Transverse colon (tissue), 4 donors: ENCODE measurements at regions not wholly inside any gene's neighbourhood (a gene's known extent, or its start where the extent isn't known, plus 50 kb on each side); places are given as distances from the start of the nearest gene placed in this dataset.

ENCODE experiments used
- DNase-seq: peaks from one replicate; pipeline ENCODE4 v3.0.0-alpha.2; 2019
- H3K27ac ChIP-seq, 4 donors: fragments of 200-600 bp; sonication (generic); 2 replicates each; pipeline ENCODE4 v1.5.1; 2016 to 2018; ENCODE audit warnings: inconsistent platforms in 4 of 4
- H3K27me3 ChIP-seq: fragments of 200-600 bp; sonication (generic); 2 replicates; pipeline ENCODE4 v1.5.1; 2017; ENCODE audit warnings: inconsistent platforms
- H3K36me3 ChIP-seq, 4 donors: fragments of 200-600 bp; sonication (generic); 2 replicates each; pipeline ENCODE4 v1.5.1; 2017 to 2019; ENCODE audit warnings: inconsistent platforms in 4 of 4
- H3K4me1 ChIP-seq, 4 donors: fragments of 200-600 bp; sonication (generic); 2 replicates each; pipeline ENCODE4 v1.5.1; 2017 to 2020; ENCODE audit warnings: inconsistent platforms in 4 of 4
- H3K4me3 ChIP-seq, 4 donors: fragments of 200-600 bp; sonication (generic); 1 replicate in 1 of 4; 2 replicates in 3 of 4; pipeline versions ENCODE4 v1.5.1 to v1.6.1; 2017 to 2019; ENCODE audit warnings: inconsistent platforms in 4 of 4
- H3K9me3 ChIP-seq, 2 donors: fragments of 200-600 bp; sonication (generic); 2 replicates each; pipeline ENCODE4 v1.5.1; 2017 to 2019; ENCODE audit warnings: inconsistent platforms in 2 of 2
- EP300 ChIP-seq: sonication (generic); formaldehyde crosslinking; IDR thresholded peaks from one replicate; pipeline ENCODE4 v1.6.1; 2017; ENCODE audit warnings: antibody characterized with exemption, low read depth
- POLR2A ChIP-seq: fragments of 450-650 bp; IDR thresholded peaks from one replicate; pipeline ENCODE4 v1.6.1; 2016; ENCODE audit warnings: antibody characterized with exemption, mild to moderate bottlenecking, moderate library complexity
- POLR2AphosphoS5 ChIP-seq, 3 donors: sonication (generic); formaldehyde crosslinking; IDR thresholded peaks; one replicate each; pipeline ENCODE4 v1.6.1; 2016; ENCODE audit warnings: antibody characterized with exemption in 3 of 3
- WGBS, 2 donors: methylation state at CpG; one replicate each; pipeline ENCODE4 v1.1.5; 2018; ENCODE audit warnings: low coverage in 1 of 2; 5-methylcytosine and 5-hydroxymethylcytosine counted together
- in situ Hi-C, 4 donors: fragments of 200-750 bp; cut with MboI; loops; one replicate each; pipeline versions ENCODE4 v1.15.0 to v1.15.1; 2017; ENCODE audit warnings: low sequenced_read_pairs in 3 of 4, low pct_ligation_motif_present in 1 of 4, low pct_unique_long_range_greater_than_20kb in 1 of 4
- intact Hi-C: fragments of 100-400 bp; cut with DNase I; formaldehyde crosslinking; loops from one replicate; pipeline ENCODE4 v1.15.1; 2023; ENCODE audit warnings: low total_unique reads
- TF ChIP-seq, protein P1 (sequence below), 5 experiments: fragments of 200-600 bp in 3 of 5; fragments of 450-650 bp in 2 of 5; sonication (generic) in 3 of 5; IDR thresholded peaks; 1 replicate in 2 of 5; 2 replicates in 3 of 5; pipeline ENCODE4 v1.5.1; 2016 to 2017; ENCODE audit warnings: antibody characterized with exemption in 5 of 5, inconsistent platforms in 3 of 5, mild to moderate bottlenecking in 2 of 5, moderate library complexity in 1 of 5

DNA sequence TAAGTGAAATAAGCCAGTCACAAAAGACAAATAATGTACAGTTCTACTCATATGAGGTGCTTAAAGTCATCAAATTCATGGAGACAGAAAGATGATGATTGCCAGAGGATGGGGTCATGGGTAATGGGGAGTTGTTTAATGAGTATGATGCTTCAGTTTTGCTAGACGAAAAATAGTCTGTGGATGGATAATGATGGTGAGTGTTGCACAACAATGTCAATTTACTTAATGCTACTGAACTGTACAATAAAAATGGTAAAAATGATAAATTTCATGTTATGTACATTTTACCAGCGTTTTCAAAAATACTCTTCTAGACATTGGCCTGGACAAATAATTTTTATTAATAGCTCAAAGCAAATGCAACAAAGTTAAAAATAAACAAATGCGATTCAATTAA, 118.5 kb upstream of the KYNU start:
- Histone ChIP-seq H3K36me3 (no peaks in the 10 kb centered on the region), H3K27me3 (no peaks in the 10 kb centered on the region), H3K27ac (no peak overlapping the region), H3K4me1 (no peaks in the 10 kb centered on the region), H3K4me3 (no peak overlapping the region), H3K9me3 (no peaks in the 10 kb centered on the region)
- no peak for DNase-seq
- in situ Hi-C loops (no loop called here), intact Hi-C loops (no loop called here)
- WGBS, 2 donors: 72 to 73% methylated on average over 3 of the region's 3 CpGs
- TF ChIP-seq, protein P1, sequence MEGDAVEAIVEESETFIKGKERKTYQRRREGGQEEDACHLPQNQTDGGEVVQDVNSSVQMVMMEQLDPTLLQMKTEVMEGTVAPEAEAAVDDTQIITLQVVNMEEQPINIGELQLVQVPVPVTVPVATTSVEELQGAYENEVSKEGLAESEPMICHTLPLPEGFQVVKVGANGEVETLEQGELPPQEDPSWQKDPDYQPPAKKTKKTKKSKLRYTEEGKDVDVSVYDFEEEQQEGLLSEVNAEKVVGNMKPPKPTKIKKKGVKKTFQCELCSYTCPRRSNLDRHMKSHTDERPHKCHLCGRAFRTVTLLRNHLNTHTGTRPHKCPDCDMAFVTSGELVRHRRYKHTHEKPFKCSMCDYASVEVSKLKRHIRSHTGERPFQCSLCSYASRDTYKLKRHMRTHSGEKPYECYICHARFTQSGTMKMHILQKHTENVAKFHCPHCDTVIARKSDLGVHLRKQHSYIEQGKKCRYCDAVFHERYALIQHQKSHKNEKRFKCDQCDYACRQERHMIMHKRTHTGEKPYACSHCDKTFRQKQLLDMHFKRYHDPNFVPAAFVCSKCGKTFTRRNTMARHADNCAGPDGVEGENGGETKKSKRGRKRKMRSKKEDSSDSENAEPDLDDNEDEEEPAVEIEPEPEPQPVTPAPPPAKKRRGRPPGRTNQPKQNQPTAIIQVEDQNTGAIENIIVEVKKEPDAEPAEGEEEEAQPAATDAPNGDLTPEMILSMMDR (IDR thresholded peaks at IDR 0.05): no peak
- TF ChIP-seq POLR2A (no peak), EP300 (no peak), POLR2AphosphoS5 (IDR thresholded peaks at IDR 0.05) (no peak)

DNA sequence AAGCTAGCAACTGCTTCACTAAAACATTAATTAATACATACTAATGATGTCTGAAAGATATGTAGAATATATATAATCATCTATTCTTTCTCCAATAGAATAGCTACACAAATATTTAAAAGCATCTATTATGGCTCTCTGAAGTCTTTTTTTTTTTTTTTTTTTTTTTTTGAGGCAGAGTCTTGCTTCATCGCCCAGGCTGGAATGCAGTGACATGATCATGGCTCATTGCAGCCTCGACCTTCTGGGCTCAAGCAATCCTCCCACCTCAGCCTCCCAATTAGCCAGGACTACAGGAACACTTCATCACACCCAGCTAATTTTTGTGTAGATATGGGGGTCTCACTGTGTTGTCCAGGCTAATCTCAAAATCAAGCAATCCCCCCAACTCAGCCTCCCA, 120.4 kb upstream of the KYNU start:
- TF ChIP-seq POLR2AphosphoS5 (IDR thresholded peaks at IDR 0.05) (no peak), POLR2A (no peak), EP300 (no peak)
- TF ChIP-seq, protein P1 (IDR thresholded peaks at IDR 0.05): no peak
- no peak overlapping the region for H3K4me3 ChIP-seq
- H3K36me3 ChIP-seq: no peaks in the 10 kb centered on the region
- 50 to 71% methylated on average over 2 of the region's 2 CpGs for WGBS, 2 donors
- in situ Hi-C loops: no loop called here
- intact Hi-C loops: no loop called here
- DNase-seq: no peak
- no peaks in the 10 kb centered on the region for H3K9me3 ChIP-seq
- H3K4me1 ChIP-seq: no peaks in the 10 kb centered on the region
- no peak overlapping the region for H3K27ac ChIP-seq
- H3K27me3 ChIP-seq: no peaks in the 10 kb centered on the region

DNA sequence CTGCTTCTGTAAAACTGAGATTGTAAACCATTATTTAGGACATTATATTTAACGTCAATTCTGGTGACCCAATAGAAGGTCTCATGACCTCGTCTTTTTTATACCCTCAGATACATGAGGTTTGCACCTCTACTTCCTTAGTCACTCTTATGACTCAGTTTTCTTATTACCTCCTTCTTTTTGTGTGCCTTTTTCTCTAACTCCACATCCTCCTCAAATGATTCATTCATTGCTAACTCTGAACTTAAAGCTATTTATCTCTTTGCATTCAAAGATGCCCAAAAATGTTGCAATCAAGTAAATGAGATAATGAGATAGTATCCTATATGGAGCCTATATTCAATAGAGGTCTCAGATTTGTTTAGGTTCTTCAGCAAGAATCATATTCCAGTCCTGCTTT, 121.0 kb upstream of the KYNU start:
- Histone ChIP-seq H3K4me1 (no peaks in the 10 kb centered on the region), H3K27ac (no peak overlapping the region), H3K27me3 (no peaks in the 10 kb centered on the region), H3K36me3 (no peaks in the 10 kb centered on the region), H3K9me3 (no peaks in the 10 kb centered on the region), H3K4me3 (no peak overlapping the region)
- intact Hi-C loops (no loop called here), in situ Hi-C loops (no loop called here)
- TF ChIP-seq POLR2A (no peak), POLR2AphosphoS5 (IDR thresholded peaks at IDR 0.05) (no peak), EP300 (no peak)
- TF ChIP-seq, protein P1 (IDR thresholded peaks at IDR 0.05): no peak
- WGBS, 2 donors: 62 to 76% methylated on average over 2 of the region's 2 CpGs
- DNase-seq: no peak

DNA sequence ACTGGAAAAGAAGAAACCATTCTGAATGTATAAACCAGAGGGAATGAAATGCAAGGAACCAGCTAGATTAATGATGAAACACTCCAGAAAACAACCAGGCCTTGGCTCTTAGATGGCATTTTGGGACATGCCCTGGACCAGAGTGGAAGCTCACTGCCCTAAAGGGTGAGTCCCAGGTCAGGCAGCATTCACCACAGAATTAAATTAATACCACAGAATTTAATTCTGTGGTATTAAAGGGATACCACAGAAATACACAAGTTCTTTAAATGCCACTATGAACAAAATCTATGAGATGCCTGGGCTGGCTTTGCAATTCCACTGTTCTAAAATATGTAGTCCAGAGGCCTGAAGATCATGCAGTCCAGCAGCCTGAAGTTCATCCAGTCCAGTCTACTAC, 122.3 kb upstream of the KYNU start:
- no peak for TF ChIP-seq POLR2AphosphoS5 (IDR thresholded peaks at IDR 0.05)
- TF ChIP-seq, protein P1 (IDR thresholded peaks at IDR 0.05): no peak
- no peak for TF ChIP-seq EP300
- TF ChIP-seq POLR2A: no peak
- Histone ChIP-seq H3K27ac (no peak overlapping the region), H3K27me3 (no peaks in the 10 kb centered on the region), H3K9me3 (no peaks in the 10 kb centered on the region), H3K4me1 (no peaks in the 10 kb centered on the region), H3K4me3 (no peak overlapping the region), H3K36me3 (no peaks in the 10 kb centered on the region)
- in situ Hi-C loops (no loop called here), intact Hi-C loops (no loop called here)
- no peak for DNase-seq
